ENCODE measurements at regions not wholly inside any gene's neighbourhood (a gene's known extent, or its start where the extent isn't known, plus 50 kb on each side); places are given as distances from the start of the nearest gene placed in this dataset.
"Not testable (repeated sequence)": the region's sequence is repeated elsewhere in the genome, so short reads cannot be mapped to it uniquely, and the experiment has no call there.

DNA sequence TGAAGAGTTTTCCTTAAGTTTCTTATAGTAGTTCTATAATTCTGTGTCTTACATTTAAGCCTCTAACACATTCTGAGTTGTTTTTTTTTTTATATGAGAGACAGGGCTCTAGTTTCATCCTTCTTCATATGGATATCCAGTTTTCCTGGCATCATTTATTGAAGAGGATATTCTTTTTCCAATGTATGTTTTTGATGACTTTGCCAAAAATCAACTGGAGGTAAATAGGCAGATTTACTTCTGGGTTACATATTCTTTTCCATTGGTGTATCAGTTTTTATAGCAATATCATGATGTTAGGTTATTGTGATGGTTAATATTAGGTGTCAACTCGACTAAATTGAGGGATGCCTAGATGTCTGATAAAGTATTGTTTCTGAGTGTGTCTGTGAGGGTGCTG, 650.7 kb upstream of the GRID2 start:
- DNase-seq = no peak

DNA sequence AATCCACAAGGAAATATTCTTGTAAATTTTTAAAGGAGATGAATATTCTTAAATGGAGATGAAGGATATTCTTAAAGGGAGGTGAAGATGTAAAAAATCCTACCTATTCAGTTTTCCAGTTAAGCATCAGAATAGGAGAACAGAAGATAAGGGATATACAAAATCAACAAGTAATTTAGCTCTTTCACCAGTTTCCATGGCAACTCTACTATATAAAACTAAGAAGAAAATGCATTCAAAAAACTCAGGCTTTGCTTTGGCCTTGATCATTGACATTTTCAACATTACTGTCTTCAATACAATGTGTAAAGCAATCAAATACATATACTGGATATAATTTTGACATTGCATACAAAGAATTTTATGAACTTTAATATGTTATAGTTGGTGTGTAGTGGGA, 622.7 kb upstream of the GRID2 start:
- no peak for DNase-seq

DNA sequence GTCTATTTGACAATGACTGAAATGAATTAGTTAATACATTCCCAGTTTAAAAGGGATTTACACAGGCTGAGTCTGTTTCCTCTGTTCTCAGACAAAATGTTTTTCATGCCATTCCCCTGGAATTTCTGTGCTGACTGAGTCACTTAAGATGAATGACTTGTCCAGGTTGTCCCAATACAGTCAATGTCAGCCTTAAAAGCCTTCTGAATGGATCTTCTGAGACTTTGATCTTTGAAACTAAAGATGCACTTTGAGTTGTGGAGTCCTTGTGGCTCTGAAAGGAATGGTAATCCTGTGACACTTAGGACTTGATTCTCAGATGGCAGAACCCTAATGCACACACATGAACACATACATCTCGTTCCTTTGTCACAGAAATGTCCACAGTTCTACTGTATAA, 622.2 kb upstream of the GRID2 start:
- DNase-seq = no peak

DNA sequence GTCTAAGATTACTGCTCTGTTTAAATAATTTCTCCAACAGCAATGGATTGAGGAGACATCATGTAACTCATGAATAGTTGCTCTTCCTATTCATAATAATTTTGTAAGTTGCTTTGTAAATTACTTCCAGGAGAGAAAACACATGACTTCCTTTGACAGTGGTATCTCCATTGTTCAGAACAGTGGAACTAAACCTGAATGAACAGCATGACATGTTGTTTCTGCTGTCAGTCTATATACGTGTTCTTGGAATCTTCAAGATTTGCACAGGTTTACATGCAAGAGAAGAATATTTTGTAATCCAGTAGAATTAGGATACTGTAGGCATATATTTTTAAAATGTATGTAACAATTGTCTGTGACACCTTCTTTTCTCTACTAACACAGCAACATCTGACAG, 618.8 kb upstream of the GRID2 start:
- no peak for DNase-seq

DNA sequence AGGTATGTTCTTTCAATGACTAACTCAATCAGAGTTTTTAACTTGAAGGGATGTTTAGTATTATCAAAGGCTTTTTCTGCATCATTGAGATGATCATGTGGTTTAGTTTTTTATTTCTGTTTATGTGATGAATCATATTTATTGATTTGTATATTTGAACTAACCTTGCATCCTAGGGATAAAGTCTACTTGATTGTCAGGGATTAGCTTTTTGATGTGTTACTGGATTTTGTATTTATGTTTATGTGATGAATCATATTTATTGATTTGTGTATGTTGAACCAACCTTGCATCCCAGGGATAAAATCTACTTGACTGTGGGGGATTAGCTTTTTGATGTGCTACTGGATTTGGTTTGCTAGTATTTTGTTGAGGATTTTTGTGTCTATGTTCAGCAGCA, 615.4 kb upstream of the GRID2 start:
- no peak for DNase-seq

- DNase-seq = not testable (repeated sequence)
These were observed 604.1 kb upstream of the GRID2 start for GRCh38 chr4:91699691-91700090.

GRCh38 chr4:91729851-91730250, 573.9 kb upstream of the GRID2 start:
- no peak for DNase-seq

DNA sequence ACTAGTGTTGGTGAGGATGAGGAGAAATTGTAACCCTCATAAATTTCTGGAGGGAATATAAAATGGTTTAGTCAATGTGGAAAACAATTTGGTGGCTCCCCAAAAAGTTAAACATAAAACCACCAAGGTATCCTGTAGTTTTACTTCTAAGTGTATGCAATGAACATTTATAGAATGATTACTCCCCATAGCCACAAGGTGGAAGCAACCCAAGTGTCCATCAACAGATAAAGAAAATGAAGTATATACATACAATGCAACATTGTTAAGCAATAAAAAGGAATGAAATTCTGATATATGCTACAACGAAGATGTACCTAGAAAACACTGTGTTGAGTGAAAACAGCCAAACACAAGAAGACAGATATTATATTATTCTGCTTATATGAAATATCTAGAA, 569.1 kb upstream of the GRID2 start:
- DNase-seq = no peak

DNA sequence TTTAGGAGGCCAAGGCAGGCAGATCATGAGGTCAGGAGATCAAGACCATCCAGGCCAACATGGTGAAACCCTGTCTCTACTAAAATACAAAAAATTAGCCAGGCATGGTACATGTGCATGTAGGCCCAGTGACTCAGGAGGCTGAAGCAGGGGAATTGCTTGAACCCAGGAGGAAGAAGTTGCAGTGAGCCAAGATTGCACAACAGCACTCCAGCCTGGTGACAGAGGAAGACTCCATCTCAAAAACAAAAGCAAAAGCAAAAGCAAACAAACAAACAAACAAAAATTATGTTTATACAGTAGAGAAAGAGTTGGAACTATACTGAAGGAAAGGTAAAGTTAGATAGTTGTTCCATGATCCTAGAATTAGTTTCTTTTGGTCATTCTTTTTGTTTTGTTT, 564.9 kb upstream of the GRID2 start:
- DNase-seq = not testable (repeated sequence)

DNA sequence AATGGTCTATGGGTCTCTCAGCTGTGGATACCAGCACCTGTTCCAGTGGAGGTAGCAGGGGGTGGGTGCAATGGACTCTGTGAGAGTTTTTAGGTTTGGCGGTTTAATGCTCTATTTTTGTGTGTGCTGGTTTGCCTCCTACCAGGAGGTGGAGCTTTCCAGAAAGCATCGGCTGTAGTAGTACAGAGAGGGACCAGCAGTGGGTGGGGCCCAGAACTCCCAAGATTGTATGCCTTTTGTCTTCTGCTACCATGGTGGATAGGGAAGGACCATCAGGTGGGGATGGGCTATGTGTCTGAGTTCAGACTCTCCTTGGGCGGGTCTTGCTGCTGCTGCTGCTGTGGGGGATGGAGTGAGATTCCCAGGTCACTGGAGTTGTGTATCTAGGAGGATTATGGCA, 557.2 kb upstream of the GRID2 start:
- no peak for DNase-seq

- no peak for DNase-seq
These were observed 551.8 kb upstream of the GRID2 start for GRCh38 chr4:91751961-91752360.

DNA sequence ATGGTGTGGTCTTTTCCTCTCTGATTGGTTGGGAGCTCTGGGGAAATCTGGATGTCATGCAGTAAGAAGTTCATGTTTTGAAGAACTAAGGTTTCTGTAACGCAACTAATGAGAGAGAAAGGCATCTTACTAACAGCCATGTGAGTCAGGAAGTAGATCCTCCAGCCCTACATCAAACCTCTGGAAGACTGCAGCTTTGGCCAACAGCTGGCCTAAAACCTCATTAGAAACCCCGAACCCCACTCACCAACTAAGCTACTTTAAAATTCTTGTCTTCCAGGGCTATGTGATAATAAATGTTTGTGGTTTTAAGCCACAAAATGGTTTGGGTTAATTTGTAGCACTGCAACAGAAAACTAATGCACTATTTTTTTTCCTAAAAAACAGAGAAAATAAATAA, 549.0 kb upstream of the GRID2 start:
- no peak for DNase-seq

DNA sequence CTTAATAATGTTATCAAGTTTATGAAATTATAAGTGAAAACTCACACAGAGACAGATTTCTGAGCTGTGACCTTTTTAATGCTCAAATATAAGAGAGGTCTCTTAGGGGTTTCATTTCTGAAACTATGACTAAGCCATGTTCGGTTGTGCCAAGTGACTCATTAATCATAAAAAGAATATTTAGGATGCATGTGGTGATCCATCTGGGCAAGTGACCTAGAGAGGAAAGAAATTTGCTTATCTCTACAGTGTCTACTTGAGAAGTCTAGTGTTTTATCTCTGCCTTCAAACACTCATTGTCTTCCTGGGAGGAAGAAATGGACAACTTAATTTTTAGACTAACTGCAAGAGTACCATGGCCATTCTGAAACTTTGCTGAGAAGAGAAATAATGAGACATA, 545.3 kb upstream of the GRID2 start:
- DNase-seq = no peak

DNA sequence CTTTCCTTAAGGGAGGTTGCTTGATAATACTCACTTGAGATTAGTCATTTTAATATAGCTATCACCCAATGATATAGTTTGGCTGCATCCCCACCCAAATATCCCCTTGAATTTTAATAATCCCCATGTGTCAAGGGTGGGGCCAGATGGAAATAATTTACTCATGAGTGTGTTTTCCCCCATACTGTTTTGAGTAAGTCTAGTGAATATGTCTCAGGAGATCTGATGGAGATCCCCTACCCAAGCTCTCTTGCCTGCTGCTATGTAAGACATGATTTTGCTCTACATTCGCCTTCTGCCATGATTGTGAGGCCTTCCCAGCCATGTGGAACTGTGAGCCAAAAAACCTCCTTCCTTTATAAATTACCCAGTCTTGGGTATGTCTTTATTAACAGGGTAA, 539.7 kb upstream of the GRID2 start:
- no peak for DNase-seq

DNA sequence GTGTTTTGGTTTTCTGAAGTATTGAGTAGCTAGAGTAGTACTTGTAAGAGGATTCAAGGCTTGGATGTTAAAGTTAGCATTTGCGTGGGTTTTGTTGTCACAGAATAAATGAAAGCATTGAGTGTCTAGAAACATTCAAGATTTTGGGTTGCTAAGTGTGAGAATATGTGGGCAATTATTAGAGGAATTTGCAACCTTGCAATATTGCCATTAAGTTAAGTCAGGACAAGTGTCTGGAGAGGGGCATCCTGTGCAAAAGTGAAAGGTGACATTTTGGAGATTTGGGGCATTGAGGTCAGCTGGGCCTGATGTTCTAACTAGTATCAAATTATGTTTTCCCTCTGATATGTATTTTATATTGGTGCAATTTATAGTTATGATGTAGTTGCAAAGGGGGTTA, 533.9 kb upstream of the GRID2 start:
- no peak for DNase-seq

DNA sequence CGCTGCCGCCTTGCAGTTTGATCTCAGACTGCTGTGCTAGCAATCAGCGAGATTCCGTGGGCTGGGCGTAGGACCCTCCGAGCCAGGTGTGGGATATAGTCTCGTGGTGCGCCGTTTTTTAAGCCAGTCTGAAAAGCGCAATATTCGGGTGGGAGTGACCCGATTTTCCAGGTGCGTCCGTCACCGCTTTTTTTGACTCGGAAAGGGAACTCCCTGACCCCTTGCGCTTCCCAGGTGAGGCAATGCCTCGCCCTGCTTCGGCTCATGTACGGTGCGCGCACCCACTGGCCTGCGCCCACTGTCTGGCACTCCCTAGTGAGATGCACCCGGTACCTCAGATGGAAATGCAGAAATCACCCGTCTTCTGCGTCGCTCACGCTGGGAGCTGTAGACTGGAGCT, 512.1 kb upstream of the GRID2 start:
- DNase-seq = not testable (repeated sequence)

DNA sequence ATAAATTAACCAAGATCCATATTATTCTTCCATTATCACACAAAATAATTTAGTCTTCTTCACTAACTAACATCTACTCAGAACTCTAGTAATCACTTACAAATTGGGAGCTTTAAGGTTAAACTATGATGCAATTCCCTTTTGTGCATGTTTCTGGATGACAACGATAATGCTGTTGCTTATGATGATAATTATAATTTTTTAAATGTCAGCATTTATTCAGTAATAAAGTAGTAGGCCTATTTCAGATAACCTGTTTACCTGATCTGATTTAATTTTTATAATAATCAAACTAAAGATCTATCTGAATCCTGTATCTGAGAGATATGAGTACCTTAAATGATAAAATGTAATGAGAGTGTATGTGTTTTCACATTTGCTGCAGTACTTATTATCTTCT, 507.8 kb upstream of the GRID2 start:
- DNase-seq = no peak

- no peak for DNase-seq
These were observed 491.4 kb upstream of the GRID2 start for GRCh38 chr4:91812319-91812718.

- DNase-seq = no peak
These were observed 479.0 kb upstream of the GRID2 start for GRCh38 chr4:91824773-91825172.

GRCh38 chr4:91826186-91826585, 477.6 kb upstream of the GRID2 start:
- no peak for DNase-seq

GRCh38 chr4:91827914-91828313, 475.9 kb upstream of the GRID2 start:
- no peak for DNase-seq

DNA sequence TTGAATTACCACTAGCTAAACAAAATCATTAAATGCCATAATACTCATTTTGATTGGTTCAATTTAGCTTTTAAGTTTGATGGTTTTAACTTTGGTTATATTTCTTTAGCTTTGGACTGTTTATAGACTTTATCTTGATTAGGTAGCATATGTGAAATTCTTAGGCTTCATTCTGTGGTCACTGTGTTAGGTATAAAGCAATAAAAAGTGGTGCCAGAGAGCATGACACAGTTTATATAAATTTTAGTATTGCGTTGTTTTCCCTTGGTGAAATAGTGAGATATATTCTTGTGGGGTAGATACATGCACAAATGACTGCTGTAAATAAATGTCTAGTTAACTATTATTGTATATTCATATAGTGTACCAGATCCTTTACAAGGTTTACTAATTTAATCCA, 474.2 kb upstream of the GRID2 start:
- DNase-seq = no peak

DNA sequence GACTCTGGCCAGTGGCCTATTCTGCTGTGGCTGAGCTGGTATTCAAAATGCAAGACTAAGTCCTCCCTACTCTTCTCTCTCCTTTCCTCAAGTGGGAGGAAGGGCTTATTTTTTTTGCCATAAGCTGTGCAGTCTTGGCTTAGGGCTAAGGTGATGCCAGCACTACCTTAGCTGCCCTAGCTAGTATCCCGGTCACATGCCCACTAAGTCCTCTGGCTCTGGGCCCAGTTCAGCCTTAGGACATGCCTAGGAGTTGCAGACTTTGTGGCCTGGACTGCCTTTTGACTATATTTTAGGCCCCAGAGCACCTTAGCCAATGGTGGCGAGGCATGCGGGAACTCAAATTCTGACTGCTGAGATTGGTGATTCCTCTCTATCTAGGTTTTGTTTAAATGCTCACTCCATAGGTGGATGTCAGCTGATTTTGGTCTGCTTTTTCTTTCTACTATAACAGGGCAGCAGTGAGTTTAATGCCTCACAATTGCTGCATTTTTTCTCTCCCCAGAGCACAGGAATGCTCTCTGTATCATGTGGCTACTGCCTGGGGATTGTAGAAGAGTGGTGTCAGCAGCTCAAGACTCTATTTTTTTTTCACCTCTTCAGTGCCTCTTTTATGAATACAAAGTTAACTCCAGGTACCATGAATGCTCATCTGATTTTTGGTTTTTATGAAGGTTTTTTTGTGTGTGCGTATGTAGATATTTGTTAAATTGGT, 472.9 kb upstream of the GRID2 start:
- DNase-seq = no peak

DNA sequence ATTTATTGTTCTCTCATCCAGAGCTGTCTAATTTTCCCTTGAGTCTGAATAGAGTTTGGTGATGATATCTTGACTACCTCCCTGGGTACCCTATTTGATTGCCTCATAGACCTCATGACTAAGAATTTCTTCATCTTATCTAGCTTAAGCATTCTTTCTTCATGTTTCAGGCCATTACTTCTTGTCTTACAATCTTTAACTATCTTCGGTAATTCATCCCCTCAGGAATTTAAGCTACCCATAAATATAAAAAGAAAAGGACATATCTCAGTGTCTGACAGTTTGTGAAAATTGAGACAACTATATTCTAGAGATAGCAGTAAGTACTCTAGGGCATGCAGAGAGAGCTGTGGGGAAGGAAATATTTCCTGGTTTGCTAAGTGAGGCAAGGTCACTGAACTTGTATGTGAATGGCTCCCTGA, 466.1 kb upstream of the GRID2 start:
- no peak for DNase-seq

DNA sequence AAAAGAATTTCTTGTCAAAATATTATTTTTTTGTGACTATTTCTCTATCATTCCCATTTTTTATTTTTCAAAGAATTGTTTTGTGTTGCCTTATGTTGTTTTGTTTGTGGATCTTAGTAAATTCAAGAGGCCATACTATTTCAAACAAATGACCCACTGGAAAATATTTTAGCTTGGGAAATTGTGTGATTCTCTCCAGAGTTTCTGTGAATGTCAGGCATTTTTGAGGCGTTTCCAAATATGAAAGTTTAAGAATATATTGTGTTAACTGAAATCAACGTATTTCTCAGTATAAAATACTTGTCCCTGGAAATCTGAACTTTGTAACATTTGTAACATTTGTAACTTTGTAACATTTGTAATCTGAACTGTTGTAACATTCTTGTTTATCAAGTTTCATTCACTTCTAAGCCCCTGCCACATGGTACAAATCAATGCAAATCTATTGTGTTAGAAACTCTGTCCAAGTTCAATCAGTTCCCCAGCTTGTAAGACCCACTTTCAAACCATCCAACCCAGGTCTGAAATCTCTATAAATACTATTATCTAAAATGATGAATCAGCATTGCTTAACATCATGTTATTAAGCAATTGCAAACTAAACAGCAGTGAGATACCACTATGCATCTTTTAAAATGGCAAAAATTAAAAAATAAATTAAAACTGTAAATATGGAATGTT, 465.4 kb upstream of the GRID2 start:
- DNase-seq = no peak
